ENCODE measurements at regions not wholly inside any gene's neighbourhood (a gene's known extent, or its start where the extent isn't known, plus 50 kb on each side); places are given as distances from the start of the nearest gene placed in this dataset.

DNA sequence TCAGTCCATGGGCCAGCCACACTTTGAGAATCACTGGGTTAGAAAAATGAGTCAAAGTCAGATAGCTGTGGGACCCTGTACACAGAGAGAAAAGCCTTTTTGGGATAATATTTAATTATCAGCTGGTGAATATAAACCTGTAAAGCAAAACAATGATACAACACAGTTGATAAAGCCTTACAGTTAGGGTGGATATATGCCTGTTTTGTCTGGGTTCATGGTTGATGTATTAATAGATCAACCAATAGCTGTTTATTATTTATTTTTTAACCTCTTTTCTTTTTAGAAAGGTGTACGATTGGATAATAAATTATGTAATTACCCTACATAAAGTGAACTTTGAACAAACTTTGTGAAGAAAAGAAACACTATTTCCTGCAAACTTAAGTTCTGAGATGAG, 145.6 kb downstream of the TDRD15 start:
- ATAC-seq (ENCODE audit: low FRiP score) (no peak), DNase-seq (ENCODE audit: low spot score) (no peak)
- TF ChIP-seq, protein P1, sequence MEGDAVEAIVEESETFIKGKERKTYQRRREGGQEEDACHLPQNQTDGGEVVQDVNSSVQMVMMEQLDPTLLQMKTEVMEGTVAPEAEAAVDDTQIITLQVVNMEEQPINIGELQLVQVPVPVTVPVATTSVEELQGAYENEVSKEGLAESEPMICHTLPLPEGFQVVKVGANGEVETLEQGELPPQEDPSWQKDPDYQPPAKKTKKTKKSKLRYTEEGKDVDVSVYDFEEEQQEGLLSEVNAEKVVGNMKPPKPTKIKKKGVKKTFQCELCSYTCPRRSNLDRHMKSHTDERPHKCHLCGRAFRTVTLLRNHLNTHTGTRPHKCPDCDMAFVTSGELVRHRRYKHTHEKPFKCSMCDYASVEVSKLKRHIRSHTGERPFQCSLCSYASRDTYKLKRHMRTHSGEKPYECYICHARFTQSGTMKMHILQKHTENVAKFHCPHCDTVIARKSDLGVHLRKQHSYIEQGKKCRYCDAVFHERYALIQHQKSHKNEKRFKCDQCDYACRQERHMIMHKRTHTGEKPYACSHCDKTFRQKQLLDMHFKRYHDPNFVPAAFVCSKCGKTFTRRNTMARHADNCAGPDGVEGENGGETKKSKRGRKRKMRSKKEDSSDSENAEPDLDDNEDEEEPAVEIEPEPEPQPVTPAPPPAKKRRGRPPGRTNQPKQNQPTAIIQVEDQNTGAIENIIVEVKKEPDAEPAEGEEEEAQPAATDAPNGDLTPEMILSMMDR (IDR thresholded peaks at IDR 0.05), result no peak

DNA sequence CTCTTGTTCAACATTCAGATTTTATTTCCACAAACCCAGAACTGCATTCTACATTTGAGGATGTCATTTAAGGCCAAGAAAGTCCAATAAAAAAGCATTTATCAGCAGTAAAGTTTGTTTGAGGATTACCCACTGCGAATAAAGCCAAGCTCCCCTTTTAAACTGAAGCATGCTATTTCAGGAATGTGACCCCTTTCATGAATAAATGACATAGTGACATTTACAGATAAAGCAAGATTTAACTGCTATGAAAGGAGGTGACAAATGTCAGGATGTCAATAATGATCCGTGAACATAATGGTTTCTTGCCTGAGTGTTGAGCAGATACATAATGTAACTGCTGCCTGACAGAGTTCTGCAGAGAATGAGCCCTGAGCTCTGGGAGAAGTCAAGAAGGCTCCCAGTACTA, 146.3 kb downstream of the TDRD15 start:
- no peak for ATAC-seq (ENCODE audit: low FRiP score)
- DNase-seq (ENCODE audit: low spot score), result no peak
- TF ChIP-seq, protein P1 (IDR thresholded peaks at IDR 0.05), result no peak

DNA sequence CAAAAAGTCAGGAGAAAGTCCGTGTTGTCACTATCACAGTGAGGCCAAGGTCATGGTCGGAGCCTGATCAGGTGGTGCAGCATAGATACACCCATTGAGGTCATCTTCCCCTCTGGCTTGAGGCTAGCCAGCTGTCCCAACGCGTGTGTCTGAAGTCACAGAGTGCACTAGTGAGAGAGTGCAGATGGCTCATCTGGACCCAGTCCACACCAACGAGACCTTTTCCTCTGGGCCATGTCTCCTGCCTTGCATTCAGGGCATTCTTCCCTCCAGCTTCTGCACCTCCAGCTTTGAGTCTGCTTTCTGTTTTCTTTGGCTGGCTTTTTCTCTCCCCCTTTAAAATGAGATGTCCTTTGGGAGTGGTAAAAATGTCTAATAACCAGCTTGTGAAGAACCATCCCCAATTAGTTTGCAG, 146.9 kb downstream of the TDRD15 start:
- TF ChIP-seq, protein P1 (IDR thresholded peaks at IDR 0.05), result no peak
- DNase-seq (ENCODE audit: low spot score) (no peak), ATAC-seq (ENCODE audit: low FRiP score) (no peak)

DNA sequence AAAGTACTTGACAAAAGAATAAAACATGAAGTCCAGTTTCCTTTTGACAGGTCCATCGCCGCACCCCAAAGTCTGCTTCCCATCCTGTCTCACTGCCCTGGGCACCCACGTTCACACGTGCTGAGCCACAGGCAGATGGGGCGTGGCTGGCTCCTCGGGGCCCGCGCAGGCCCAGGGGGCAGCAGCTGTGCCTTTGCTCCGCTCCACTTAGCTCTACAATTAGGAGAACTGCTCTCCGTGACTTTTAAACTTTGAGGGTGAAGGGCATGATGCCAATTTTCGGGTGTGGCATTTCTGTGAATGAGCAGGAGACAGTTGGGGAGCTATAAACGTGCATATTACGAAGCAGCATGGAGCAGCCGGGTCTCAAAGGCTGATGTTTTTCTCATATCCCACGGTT, 152.4 kb downstream of the TDRD15 start:
- ATAC-seq (ENCODE audit: low FRiP score) (no peak), DNase-seq (ENCODE audit: low spot score) (no peak)
- TF ChIP-seq, protein P1 (IDR thresholded peaks at IDR 0.05), result no peak

DNA sequence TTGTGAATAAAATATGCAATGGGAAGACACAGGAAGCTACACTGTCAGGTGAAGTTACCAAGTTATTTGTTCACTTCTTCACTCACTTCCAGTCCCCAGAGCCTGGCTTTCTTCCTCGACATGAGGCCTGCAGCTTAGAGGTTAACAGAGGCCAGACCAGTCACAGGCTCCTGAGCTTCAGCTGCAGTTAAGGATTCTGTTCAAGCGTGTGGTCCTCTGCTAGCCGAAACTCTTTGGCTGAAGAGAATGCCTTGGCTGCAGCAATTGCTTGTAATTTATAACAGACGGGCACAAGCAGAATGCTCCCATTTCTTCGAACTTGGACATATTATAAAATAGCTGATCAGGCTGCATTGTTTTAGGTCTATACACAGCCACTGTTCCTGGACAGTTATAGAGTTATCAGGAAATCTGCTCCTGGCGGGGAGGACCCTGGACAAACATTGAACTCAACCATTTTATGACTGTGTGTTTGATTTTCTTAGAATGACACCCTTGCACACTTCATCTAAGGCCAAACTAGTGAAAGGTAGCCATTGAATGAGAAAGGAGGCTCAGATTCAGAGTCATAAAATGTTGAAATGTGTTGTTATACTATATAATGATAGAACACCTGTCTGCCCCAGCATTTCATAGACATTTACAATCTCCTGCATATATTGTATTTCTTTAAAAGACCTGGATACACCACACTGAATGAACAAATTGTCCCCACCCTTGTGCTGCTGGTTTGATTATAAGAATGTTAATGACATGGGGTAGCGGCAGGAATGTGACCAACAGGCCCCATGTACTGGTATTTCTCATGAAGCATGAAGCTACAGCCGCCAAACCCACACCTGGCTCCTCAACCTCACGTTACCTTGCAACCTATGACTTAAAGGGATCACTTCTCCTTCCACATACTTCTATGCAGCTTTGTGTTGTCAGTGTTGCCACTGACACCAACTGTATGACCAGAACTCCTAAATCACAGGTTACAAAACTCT, 153.6 kb downstream of the TDRD15 start:
- TF ChIP-seq, protein P1 (IDR thresholded peaks at IDR 0.05), result no peak
- ATAC-seq (ENCODE audit: low FRiP score) (no peak), DNase-seq (ENCODE audit: low spot score) (no peak)

DNA sequence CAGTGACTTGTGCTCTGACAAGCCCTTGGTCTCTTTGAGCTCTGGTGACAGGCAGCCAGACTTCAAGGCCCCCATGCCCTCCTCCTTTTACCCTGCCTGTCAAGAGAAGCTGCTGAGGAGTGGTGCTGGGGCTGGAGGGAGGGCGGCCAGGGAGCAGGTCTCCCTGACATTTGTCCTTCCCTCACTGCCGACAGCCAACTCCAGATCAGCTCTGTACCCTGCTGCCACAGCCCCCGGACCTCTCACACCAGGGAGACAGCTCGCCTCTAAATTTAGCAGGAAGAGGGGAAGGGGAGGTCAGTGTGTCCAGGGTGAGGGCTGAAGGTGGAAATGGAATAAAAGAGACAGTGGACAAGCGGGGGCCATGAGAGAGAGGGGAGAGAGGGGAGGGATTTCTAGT, 155.8 kb downstream of the TDRD15 start:
- TF ChIP-seq, protein P1 (IDR thresholded peaks at IDR 0.05), result no peak
- ATAC-seq (ENCODE audit: low FRiP score) (no peak), DNase-seq (ENCODE audit: low spot score) (no peak)

DNA sequence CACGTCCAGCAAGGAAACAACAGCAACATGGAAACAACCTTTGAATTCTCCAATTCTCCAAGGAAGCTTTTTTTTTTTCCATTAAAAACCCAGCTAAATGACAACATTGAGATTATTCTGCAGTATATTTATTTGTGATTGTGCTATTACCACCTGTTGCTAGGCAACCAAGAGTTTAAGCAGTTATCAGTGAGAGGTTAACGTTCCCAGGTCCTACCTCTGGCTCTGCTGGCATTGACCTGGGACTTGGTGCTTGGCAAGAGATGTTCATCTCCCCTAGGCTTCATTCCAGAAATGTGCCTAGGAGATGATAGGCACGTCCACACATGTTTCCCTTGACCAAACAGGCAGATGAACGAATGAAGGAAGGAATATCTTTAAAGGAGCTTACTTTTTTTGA, 157.0 kb downstream of the TDRD15 start:
- TF ChIP-seq, protein P1 (IDR thresholded peaks at IDR 0.05), result no peak
- ATAC-seq (ENCODE audit: low FRiP score) (no peak), DNase-seq (ENCODE audit: low spot score) (no peak)

Data from omental fat pad (tissue), 3 donors.